HepG2 (cell line): ENCODE measurements at regions not wholly inside any gene's neighbourhood (a gene's known extent, or its start where the extent isn't known, plus 50 kb on each side); places are given as distances from the start of the nearest gene placed in this dataset.

ENCODE experiments used
- EP300 ChIP-seq, 3 experiments: sonication (generic) in 1 of 3; formaldehyde crosslinking in 1 of 3; IDR thresholded peaks; 2 replicates each; pipeline versions ENCODE4 v1.5.1 to v1.6.1; 2011 to 2020; ENCODE audit warnings: low read depth in 2 of 3, low read length in 2 of 3, borderline replicate concordance in 1 of 3, improper control_type of control experiment in 1 of 3, mild to moderate bottlenecking in 1 of 3, missing genetic modification reagents in 1 of 3, moderate library complexity in 1 of 3
- KDM2A ChIP-seq: sonication (generic); formaldehyde crosslinking; IDR thresholded peaks from 2 replicates; pipeline ENCODE4 v1.4.0; 2020; ENCODE audit warnings: low read depth, missing genetic modification reagents, borderline replicate concordance
- MAZ ChIP-seq, 2 experiments: sonication (generic) in 1 of 2; formaldehyde crosslinking in 1 of 2; IDR thresholded peaks; 2 replicates each; pipeline versions ENCODE4 v1.5.0 to v1.6.1; 2012 to 2020; ENCODE audit warnings: low read depth in 2 of 2, mild to moderate bottlenecking in 2 of 2, borderline replicate concordance in 1 of 2, improper control_type of control experiment in 1 of 2, low read length in 1 of 2, missing genetic modification reagents in 1 of 2, moderate library complexity in 1 of 2
- NFKB2 ChIP-seq: sonication (generic); formaldehyde crosslinking; IDR thresholded peaks from 2 replicates; pipeline ENCODE4 v1.4.0; 2020; ENCODE audit warnings: missing genetic modification reagents, borderline replicate concordance
- NFYB ChIP-seq: sonication (generic); formaldehyde crosslinking; IDR thresholded peaks from 2 replicates; pipeline ENCODE4 v1.4.0; 2020; ENCODE audit warnings: missing genetic modification reagents
- POLR2A ChIP-seq, 2 experiments: IDR thresholded peaks; 2 replicates each; pipeline ENCODE4 v1.6.1; 2011; ENCODE audit warnings: low read depth in 2 of 2, low read length in 2 of 2, mild to moderate bottlenecking in 1 of 2, moderate library complexity in 1 of 2; ENCODE audit not compliant: insufficient read depth in 1 of 2
- RAD21 ChIP-seq: fragments of 450-650 bp; formaldehyde crosslinking; IDR thresholded peaks from 2 replicates; pipeline ENCODE4 v1.5.0; 2020; ENCODE audit warnings: mild to moderate bottlenecking
- ZNF510 ChIP-seq: sonication (generic); formaldehyde crosslinking; IDR thresholded peaks from 2 replicates; pipeline ENCODE4 v1.4.0; 2020; ENCODE audit warnings: low read depth, mild to moderate bottlenecking, missing genetic modification reagents
- ZNF766 ChIP-seq: sonication (generic); formaldehyde crosslinking; IDR thresholded peaks from 2 replicates; pipeline ENCODE4 v1.5.0; 2020; ENCODE audit warnings: missing genetic modification reagents, borderline replicate concordance
- TF ChIP-seq, protein P1 (sequence below): sonication (generic); formaldehyde crosslinking; IDR thresholded peaks from 2 replicates; pipeline ENCODE4 v1.5.0; 2020; ENCODE audit warnings: mild to moderate bottlenecking, missing genetic modification reagents, moderate library complexity
- TF ChIP-seq, protein P2 (sequence below): conservative IDR thresholded peaks from 2 replicates; pipeline ENCODE4 v1.6.1; 2018; ENCODE audit warnings: missing genetic modification reagents

DNA sequence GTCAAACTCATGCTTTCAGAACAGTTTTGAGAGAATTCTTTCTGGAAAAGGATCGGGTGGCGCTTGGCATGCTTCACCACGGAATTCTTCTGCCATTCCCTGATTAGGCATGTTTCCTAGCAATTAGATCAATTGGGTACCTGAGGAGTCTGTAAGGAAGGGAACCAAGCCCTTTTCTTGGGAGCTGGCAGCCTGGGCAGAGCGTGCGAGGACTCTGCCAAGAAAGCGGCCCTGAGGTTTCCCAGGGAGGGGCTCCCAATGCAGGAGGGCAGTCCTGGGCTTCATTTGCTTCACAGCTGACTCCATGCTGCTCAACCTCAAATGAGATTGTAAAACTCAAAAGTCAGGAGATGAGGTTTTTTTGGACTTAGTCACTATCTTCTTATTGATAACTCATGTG lies 60.3 kb downstream of the MYCN start:
- no peak for TF ChIP-seq POLR2A (IDR thresholded peaks at IDR 0.05; ENCODE audit: insufficient read depth in 1 of 2, low read depth in 2 of 2, low read length in 2 of 2)
- TF ChIP-seq KDM2A (CRISPR knock-in tag): no peak
- no peak for TF ChIP-seq MAZ (IDR thresholded peaks at IDR 0.05; ENCODE audit: borderline replicate concordance, low read depth, low read length)
- no peak for TF ChIP-seq MAZ (CRISPR knock-in tag; IDR thresholded peaks at IDR 0.05; ENCODE audit: low read depth)
- no peak for TF ChIP-seq ZNF510 (CRISPR knock-in tag)
- no peak for TF ChIP-seq ZNF766
- TF ChIP-seq, protein P1, sequence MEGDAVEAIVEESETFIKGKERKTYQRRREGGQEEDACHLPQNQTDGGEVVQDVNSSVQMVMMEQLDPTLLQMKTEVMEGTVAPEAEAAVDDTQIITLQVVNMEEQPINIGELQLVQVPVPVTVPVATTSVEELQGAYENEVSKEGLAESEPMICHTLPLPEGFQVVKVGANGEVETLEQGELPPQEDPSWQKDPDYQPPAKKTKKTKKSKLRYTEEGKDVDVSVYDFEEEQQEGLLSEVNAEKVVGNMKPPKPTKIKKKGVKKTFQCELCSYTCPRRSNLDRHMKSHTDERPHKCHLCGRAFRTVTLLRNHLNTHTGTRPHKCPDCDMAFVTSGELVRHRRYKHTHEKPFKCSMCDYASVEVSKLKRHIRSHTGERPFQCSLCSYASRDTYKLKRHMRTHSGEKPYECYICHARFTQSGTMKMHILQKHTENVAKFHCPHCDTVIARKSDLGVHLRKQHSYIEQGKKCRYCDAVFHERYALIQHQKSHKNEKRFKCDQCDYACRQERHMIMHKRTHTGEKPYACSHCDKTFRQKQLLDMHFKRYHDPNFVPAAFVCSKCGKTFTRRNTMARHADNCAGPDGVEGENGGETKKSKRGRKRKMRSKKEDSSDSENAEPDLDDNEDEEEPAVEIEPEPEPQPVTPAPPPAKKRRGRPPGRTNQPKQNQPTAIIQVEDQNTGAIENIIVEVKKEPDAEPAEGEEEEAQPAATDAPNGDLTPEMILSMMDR (CRISPR knock-in tag): no peak
- TF ChIP-seq NFYB: no peak
- no peak for TF ChIP-seq NFKB2 (CRISPR knock-in tag)
- TF ChIP-seq, protein P2, sequence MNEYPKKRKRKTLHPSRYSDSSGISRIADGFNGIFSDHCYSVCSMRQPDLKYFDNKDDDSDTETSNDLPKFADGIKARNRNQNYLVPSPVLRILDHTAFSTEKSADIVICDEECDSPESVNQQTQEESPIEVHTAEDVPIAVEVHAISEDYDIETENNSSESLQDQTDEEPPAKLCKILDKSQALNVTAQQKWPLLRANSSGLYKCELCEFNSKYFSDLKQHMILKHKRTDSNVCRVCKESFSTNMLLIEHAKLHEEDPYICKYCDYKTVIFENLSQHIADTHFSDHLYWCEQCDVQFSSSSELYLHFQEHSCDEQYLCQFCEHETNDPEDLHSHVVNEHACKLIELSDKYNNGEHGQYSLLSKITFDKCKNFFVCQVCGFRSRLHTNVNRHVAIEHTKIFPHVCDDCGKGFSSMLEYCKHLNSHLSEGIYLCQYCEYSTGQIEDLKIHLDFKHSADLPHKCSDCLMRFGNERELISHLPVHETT (CRISPR knock-in tag): no peak
- no peak for TF ChIP-seq EP300 (IDR thresholded peaks at IDR 0.05; ENCODE audit: low read depth in 2 of 2, low read length in 2 of 2)
- TF ChIP-seq EP300 (CRISPR knock-in tag; IDR thresholded peaks at IDR 0.05; ENCODE audit: borderline replicate concordance): no peak
- no peak for TF ChIP-seq RAD21 (CRISPR knock-in tag)
